GM12864 (cell line): ENCODE measurements at regions not wholly inside any gene's neighbourhood (a gene's known extent, or its start where the extent isn't known, plus 50 kb on each side); places are given as distances from the start of the nearest gene placed in this dataset.

Experiments
- DNase-seq: peaks from one replicate; pipeline ENCODE4 v3.0.0-alpha.2; 2011; ENCODE audit warnings: low read depth
- H3K4me3 ChIP-seq: 2 replicates; pipeline ENCODE4 v1.5.1; 2011; ENCODE audit warnings: mild to moderate bottlenecking, low read depth, low read length, control low read depth
- CTCF ChIP-seq: IDR thresholded peaks from 2 replicates; pipeline ENCODE4 v1.5.1; 2011; ENCODE audit warnings: low read depth, mild to moderate bottlenecking, moderate library complexity, low read length, control low read depth, inconsistent platforms; ENCODE audit errors: missing control alignments

DNA sequence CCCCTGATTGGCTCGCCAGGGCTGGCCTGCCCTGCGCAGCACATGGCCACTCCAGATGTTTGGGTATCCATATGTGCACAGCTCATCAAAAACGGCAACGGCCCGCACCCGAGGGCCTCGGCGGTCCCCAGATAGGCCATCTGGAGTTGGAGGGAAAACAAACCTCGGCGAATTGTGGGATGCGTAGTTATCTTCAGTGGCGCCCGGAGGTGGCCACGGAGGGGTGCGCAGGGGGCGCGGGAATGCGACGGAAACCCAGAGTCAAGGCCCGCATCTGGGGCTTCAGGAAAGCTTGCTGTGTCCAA lies 156.5 kb downstream of the TLE3 start:
- no peak for DNase-seq
- no peak overlapping the region for H3K4me3 ChIP-seq
- TF ChIP-seq CTCF = no peak

- DNase-seq = no peak
- no peak for TF ChIP-seq CTCF
Measured at GRCh38 chr15:69941706-69942495, 155.8 kb downstream of the TLE3 start.

DNA sequence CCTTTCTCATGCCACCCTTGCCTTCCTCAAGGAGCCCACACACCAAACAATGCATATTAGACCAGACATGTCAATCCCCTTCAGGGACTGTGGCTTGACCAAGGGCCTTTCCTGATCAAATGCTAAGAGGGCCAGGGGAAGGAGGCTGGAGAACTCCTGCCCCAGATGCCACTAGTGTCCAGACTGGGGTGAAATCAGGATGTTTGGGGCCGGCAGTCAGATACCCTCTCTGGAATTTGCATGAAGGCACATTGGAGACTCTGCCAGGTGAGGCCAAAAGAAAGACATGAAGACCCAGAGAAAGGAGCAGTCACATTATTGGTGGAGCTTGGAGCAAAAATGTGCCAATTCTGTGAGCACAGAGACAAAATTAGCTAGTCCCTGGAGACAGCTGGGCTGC lies 154.1 kb downstream of the TLE3 start:
- no peak for DNase-seq
- no peak overlapping the region for H3K4me3 ChIP-seq
- no peak for TF ChIP-seq CTCF

More at GRCh38 chr15:69941706-69942495, 155.8 kb downstream of the TLE3 start:
- H3K4me3 ChIP-seq = no peak overlapping the region

GRCh38 chr15:69945729-69946128 lies 152.0 kb downstream of the TLE3 start:
- no peak for DNase-seq
- no peak overlapping the region for H3K4me3 ChIP-seq
- no peak for TF ChIP-seq CTCF

DNA sequence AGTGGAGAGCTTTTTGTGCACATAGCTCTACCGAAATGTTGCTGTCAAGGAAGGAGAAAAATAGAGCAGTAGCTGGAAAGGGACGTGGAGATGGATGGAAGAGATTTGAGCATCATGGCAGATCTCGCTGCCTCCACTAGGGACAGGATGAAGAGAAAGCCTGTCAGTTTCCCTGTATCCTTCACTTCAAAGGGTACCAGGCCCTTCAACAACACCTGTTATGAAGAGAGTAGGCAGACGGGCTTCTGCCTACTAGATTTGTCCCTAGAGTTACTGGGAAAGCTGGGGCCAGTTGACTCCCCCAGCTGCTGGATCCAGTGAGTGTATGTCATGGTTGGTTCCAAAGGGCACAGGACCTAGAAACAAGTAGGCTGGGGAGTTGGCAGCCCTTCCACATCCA lies 150.8 kb downstream of the TLE3 start:
- DNase-seq = no peak
- H3K4me3 ChIP-seq = no peak overlapping the region
- TF ChIP-seq CTCF = peak; percentile 10

- DNase-seq = no peak
- no peak overlapping the region for H3K4me3 ChIP-seq
- TF ChIP-seq CTCF = no peak
Measured at GRCh38 chr15:69947394-69947793, 150.3 kb downstream of the TLE3 start.

DNA sequence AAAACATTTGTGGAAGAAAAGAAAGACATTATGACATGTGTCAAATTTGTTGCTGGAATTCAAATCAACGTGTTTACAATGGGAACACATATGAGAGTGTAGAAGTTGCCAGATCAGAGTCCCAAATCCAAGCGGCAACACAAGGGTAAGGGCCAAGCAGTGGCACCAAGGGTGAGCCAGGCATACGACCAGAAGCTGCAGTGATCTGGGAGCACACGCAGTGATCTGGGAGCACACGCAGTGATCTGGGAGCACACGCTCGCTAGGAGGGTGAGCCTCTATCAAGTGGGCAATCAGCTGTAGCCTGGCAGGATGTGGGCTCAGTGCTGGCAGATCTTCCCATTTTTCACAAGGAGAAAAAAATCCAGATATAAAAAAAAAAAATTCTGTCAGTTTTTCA lies 148.2 kb downstream of the TLE3 start:
- no peak for DNase-seq
- H3K4me3 ChIP-seq = no peak overlapping the region
- TF ChIP-seq CTCF = no peak
